ENCODE measurements at regions not wholly inside any gene's neighbourhood (a gene's known extent, or its start where the extent isn't known, plus 50 kb on each side); places are given as distances from the start of the nearest gene placed in this dataset.

GRCh38 chr3:177783767-177784166 is 586.5 kb upstream of the TBL1XR1 start:
- H3K27ac Mint-ChIP-seq (ENCODE audit: unreplicated experiment): no peak overlapping the region
- no peak for DNase-seq (ENCODE audit: low spot score)
- H3K36me3 Mint-ChIP-seq (ENCODE audit: low read depth): peaks cover 4% of the 10 kb centered on the region
- TF ChIP-seq, protein P1, sequence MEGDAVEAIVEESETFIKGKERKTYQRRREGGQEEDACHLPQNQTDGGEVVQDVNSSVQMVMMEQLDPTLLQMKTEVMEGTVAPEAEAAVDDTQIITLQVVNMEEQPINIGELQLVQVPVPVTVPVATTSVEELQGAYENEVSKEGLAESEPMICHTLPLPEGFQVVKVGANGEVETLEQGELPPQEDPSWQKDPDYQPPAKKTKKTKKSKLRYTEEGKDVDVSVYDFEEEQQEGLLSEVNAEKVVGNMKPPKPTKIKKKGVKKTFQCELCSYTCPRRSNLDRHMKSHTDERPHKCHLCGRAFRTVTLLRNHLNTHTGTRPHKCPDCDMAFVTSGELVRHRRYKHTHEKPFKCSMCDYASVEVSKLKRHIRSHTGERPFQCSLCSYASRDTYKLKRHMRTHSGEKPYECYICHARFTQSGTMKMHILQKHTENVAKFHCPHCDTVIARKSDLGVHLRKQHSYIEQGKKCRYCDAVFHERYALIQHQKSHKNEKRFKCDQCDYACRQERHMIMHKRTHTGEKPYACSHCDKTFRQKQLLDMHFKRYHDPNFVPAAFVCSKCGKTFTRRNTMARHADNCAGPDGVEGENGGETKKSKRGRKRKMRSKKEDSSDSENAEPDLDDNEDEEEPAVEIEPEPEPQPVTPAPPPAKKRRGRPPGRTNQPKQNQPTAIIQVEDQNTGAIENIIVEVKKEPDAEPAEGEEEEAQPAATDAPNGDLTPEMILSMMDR (IDR thresholded peaks at IDR 0.05): no peak
- no peaks in the 10 kb centered on the region for H3K27me3 Mint-ChIP-seq (ENCODE audit: low read depth)
- peaks cover 46% of the 10 kb centered on the region for H3K4me1 Mint-ChIP-seq (ENCODE audit: low read depth)
- H3K9me3 Mint-ChIP-seq (ENCODE audit: low read depth): peaks cover 7% of the 10 kb centered on the region
- no peak overlapping the region for H3K4me3 Mint-ChIP-seq (ENCODE audit: unreplicated experiment)

DNA sequence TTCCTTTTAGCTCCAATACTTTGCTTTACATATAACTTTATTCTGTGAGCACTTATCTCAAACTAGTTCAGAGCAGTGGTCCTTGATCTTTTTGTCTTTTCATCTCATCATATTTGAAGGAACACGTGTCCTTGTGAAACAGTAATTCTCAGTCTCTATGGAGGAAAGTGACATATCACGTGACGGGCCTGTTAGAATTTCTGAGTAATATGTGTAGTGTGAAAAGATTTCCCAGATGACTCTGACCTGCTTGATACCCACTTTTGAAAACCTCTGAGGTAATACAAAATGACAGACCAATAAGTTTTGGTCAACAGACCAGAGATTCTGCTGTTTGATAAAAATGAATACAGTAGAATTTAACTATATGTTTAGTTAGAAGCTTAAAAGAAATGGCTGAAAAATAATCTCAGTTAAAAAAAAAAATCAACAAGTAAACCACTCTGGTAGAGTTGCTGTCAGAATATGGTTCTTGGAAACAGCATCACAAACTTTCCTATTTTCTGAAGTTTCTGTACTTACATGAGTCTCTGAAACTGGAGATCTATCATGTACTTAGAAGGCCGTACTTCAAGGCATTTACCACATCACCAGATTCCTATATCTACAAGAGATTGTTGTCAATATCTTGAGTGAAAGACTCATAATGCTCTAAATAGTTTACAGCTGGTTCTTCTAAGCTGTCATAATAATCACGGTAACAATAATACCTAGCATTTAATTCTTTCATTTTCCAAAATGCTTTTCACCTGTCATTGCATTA is 590.2 kb upstream of the TBL1XR1 start:
- TF ChIP-seq, protein P1 (IDR thresholded peaks at IDR 0.05): no peak
- H3K4me1 Mint-ChIP-seq (ENCODE audit: low read depth): peaks cover 52% of the 10 kb centered on the region
- H3K9me3 Mint-ChIP-seq (ENCODE audit: low read depth): peaks cover 7% of the 10 kb centered on the region
- no peak overlapping the region for H3K27ac Mint-ChIP-seq (ENCODE audit: unreplicated experiment)
- H3K27me3 Mint-ChIP-seq (ENCODE audit: low read depth): no peaks in the 10 kb centered on the region
- no peak for DNase-seq (ENCODE audit: low spot score)
- peaks cover 6% of the 10 kb centered on the region for H3K36me3 Mint-ChIP-seq (ENCODE audit: low read depth)
- H3K4me3 Mint-ChIP-seq (ENCODE audit: unreplicated experiment): no peak overlapping the region

DNA sequence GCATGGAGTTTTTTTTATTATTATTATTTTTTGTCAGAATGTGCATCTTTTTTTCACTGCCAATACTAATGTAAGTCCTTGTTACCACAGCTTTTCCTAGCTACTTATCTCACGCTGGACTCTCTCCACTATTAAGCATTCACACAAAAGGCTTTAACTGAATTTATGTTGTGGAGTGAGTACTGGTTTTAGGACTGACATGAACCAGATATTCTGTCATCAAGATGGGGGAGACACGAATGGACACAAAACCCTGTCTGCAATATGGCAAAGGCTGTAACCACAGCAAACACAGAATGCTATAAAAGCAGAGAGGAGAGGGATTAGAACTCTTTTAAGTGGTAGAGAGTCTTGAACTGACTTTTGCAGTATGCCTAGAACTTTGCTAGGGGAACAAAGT is 592.2 kb upstream of the TBL1XR1 start:
- TF ChIP-seq, protein P1 (IDR thresholded peaks at IDR 0.05): no peak
- Mint-ChIP-seq H3K36me3 (ENCODE audit: low read depth) (peaks cover 6% of the 10 kb centered on the region), H3K27ac (ENCODE audit: unreplicated experiment) (no peak overlapping the region), H3K9me3 (ENCODE audit: low read depth) (peaks cover 2% of the 10 kb centered on the region), H3K4me1 (ENCODE audit: low read depth) (peaks cover 51% of the 10 kb centered on the region), H3K4me3 (ENCODE audit: unreplicated experiment) (no peak overlapping the region), H3K27me3 (ENCODE audit: low read depth) (no peaks in the 10 kb centered on the region)
- no peak for DNase-seq (ENCODE audit: low spot score)

DNA sequence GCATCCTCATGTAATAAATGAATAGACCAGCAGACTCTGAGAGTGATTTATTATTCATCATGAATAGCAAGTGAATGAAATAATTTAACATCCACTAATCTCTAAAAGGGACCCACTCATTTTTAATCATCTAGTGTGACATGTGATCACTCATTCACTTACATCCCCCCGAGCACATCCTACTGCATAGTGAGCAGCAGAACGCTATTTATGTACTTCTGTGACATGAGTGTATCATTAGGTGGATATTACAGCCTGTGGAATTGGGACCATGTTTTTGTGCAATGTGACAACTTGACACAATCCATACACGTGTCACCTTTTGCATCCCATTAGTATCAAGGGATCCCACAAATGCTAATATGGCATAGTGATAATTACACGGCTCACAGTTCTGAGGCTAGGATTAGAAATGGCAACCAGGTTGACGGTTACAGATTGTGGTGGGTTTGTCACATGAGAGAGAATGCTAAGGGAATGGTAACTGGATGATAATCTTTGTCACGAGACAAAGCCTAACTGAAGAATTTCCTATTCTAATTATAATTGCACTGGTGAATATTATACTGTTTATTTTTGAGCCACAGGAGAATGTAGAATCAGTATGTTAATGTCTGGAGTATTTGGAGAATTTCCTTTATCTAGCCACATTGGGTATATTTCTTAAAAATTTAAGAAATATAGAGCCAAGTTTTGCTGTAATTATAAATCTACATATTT is 595.2 kb upstream of the TBL1XR1 start:
- Mint-ChIP-seq H3K27me3 (ENCODE audit: low read depth) (no peaks in the 10 kb centered on the region), H3K27ac (ENCODE audit: unreplicated experiment) (peak overlapping the region; percentile 60), H3K9me3 (ENCODE audit: low read depth) (peaks cover 5% of the 10 kb centered on the region), H3K4me1 (ENCODE audit: low read depth) (peaks cover 63% of the 10 kb centered on the region), H3K36me3 (ENCODE audit: low read depth) (peaks cover 3% of the 10 kb centered on the region), H3K4me3 (ENCODE audit: unreplicated experiment) (no peak overlapping the region)
- TF ChIP-seq, protein P1 (IDR thresholded peaks at IDR 0.05): no peak
- no peak for DNase-seq (ENCODE audit: low spot score)

GRCh38 chr3:177793451-177793850 is 596.2 kb upstream of the TBL1XR1 start:
- TF ChIP-seq, protein P1 (IDR thresholded peaks at IDR 0.05): no peak
- peaks cover 71% of the 10 kb centered on the region for H3K4me1 Mint-ChIP-seq (ENCODE audit: low read depth)

More at GRCh38 chr3:177793451-177793850, 596.2 kb upstream of the TBL1XR1 start:
- H3K27ac Mint-ChIP-seq (ENCODE audit: unreplicated experiment): peak overlapping the region; percentile 32
- H3K9me3 Mint-ChIP-seq (ENCODE audit: low read depth): peaks cover 5% of the 10 kb centered on the region
- DNase-seq (ENCODE audit: low spot score): no peak
- no peaks in the 10 kb centered on the region for H3K27me3 Mint-ChIP-seq (ENCODE audit: low read depth)
- H3K4me3 Mint-ChIP-seq (ENCODE audit: unreplicated experiment): no peak overlapping the region
- peaks cover 5% of the 10 kb centered on the region for H3K36me3 Mint-ChIP-seq (ENCODE audit: low read depth)

All from chondrocyte (in vitro differentiated cells).